Uterus (tissue), 2 donors: ENCODE measurements at regions not wholly inside any gene's neighbourhood (a gene's known extent, or its start where the extent isn't known, plus 50 kb on each side); places are given as distances from the start of the nearest gene placed in this dataset.

Source experiments
- POLR2A ChIP-seq, 2 donors: fragments of 450-650 bp; IDR thresholded peaks; one replicate each; pipeline ENCODE4 v1.6.1; 2016; ENCODE audit warnings: antibody characterized with exemption in 2 of 2, mild to moderate bottlenecking in 1 of 2, moderate library complexity in 1 of 2
- TF ChIP-seq, protein P1 (sequence below), 4 experiments: fragments of 200-600 bp in 2 of 4; fragments of 450-650 bp in 2 of 4; sonication (generic) in 2 of 4; IDR thresholded peaks; one replicate each; pipeline ENCODE4 v1.5.1; 2016 to 2019; ENCODE audit warnings: antibody characterized with exemption in 4 of 4, mild to moderate bottlenecking in 2 of 4, moderate library complexity in 1 of 4

DNA sequence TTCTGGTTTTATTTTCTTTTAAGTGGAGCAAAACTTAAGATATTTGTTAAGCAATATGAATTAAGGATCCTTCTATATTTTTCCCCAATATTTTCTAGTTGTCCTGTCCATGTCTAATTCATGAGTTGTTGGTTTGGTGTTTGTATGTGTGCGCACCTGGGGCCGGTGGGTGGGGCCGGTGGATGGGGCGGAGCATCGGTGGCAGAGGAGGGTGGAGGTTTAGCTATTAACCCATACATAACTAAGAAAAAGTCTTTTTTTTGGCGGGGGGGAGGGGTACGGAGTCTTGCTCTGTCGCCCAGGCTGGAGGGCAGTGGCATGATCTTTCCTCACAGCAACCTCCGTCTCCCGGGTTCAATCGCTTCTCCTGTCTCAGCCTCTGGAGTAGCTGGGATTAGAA is 489.8 kb downstream of the PDGFC start:
- TF ChIP-seq, protein P1, sequence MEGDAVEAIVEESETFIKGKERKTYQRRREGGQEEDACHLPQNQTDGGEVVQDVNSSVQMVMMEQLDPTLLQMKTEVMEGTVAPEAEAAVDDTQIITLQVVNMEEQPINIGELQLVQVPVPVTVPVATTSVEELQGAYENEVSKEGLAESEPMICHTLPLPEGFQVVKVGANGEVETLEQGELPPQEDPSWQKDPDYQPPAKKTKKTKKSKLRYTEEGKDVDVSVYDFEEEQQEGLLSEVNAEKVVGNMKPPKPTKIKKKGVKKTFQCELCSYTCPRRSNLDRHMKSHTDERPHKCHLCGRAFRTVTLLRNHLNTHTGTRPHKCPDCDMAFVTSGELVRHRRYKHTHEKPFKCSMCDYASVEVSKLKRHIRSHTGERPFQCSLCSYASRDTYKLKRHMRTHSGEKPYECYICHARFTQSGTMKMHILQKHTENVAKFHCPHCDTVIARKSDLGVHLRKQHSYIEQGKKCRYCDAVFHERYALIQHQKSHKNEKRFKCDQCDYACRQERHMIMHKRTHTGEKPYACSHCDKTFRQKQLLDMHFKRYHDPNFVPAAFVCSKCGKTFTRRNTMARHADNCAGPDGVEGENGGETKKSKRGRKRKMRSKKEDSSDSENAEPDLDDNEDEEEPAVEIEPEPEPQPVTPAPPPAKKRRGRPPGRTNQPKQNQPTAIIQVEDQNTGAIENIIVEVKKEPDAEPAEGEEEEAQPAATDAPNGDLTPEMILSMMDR (IDR thresholded peaks at IDR 0.05) = no peak
- no peak for TF ChIP-seq POLR2A (IDR thresholded peaks at IDR 0.05)
